ENCODE measurements at regions not wholly inside any gene's neighbourhood (a gene's known extent, or its start where the extent isn't known, plus 50 kb on each side); places are given as distances from the start of the nearest gene placed in this dataset.

DNA sequence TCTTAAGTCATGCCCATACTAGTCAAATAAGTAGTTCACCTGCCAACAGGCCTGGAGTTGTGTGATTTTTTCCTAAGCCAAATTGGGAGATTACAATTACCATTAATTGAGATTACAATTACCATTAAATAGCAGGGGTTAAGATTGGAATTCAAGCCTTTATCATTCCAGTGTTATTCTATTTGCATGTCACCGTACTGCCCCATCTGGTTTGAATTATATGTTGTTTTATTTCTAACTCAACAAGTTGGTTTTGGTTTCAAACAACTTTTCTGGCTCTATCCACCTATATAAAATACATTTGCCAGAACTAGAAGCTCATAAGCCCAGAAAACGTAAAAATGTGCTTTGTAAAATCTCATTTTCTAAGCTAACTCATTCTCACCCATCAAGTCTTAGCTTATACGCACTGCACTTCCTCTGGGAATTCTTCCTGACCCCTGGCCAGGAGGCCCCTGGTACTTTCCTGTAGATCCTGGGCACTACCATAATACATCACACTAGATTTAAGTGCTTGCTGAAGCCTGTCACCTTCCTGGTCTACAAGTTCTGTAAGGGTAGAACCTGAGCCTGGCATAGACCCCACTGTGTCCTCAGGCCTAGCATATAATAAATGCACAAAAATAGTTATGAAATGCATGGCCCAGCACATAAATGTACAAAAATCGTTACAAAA is 242.0 kb upstream of the TRPM3 start:
- no peak overlapping the region for H3K4me3 ChIP-seq (ENCODE audit: low read depth, low read length)
- no peak for TF ChIP-seq CTCF (IDR thresholded peaks at IDR 0.05; ENCODE audit: low read depth, low read length, missing control alignments)
- DNase-seq (ENCODE audit: low read depth), result no peak

- no peak for TF ChIP-seq CTCF (IDR thresholded peaks at IDR 0.05; ENCODE audit: low read depth, low read length, missing control alignments)
These were observed 239.9 kb upstream of the TRPM3 start for GRCh38 chr9:71361357-71361756.

DNA sequence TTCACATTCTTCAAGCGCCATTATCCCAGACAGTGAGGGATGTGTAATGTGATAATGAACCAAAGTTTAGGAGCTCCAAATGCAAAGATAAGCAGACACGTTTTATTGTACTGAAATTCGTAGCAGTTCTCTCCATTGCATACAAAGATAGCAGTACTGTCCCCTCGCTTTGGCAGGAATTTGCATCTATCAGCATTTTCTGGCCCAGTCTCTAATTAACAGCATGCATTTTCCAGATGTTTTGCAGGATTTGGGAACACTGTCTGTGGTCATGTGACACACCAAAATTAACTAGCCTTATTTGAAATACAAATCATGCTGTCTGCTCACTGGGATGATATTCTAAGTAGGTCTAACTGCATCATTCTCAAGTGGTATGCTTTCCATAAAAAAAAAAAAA is 235.9 kb upstream of the TRPM3 start:
- TF ChIP-seq CTCF (IDR thresholded peaks at IDR 0.05; ENCODE audit: low read depth, low read length, missing control alignments), result no peak
- no peak for DNase-seq (ENCODE audit: low read depth)
- H3K4me3 ChIP-seq (ENCODE audit: low read depth, low read length), result no peak overlapping the region

More at GRCh38 chr9:71361357-71361756, 239.9 kb upstream of the TRPM3 start:
- no peak for DNase-seq (ENCODE audit: low read depth)
- no peak overlapping the region for H3K4me3 ChIP-seq (ENCODE audit: low read depth, low read length)

DNA sequence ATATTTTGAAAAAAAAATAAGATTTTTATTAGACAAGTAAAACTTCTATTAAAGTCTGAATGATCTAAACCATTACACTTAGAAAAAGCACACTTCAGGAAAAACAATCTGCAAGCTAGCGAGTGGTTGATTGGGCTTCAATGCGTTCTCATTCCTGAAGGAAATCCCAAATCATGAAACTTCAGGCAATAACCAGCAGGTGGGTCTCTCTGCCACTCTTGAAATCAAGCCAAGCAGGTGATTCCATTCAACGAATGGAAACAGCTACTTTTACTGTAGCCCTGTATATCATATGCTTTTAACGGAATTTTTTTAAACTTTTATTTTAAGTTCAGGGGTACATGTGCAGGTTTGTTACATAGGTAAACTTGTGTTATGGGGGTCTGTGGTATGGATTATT is 234.5 kb upstream of the TRPM3 start:
- TF ChIP-seq CTCF (IDR thresholded peaks at IDR 0.05; ENCODE audit: low read depth, low read length, missing control alignments), result no peak
- H3K4me3 ChIP-seq (ENCODE audit: low read depth, low read length), result no peak overlapping the region
- no peak for DNase-seq (ENCODE audit: low read depth)

- TF ChIP-seq CTCF (IDR thresholded peaks at IDR 0.05; ENCODE audit: low read depth, low read length, missing control alignments), result no peak
- no peak overlapping the region for H3K4me3 ChIP-seq (ENCODE audit: low read depth, low read length)
- no peak for DNase-seq (ENCODE audit: low read depth)
These were observed 232.3 kb upstream of the TRPM3 start for GRCh38 chr9:71353720-71354119.

DNA sequence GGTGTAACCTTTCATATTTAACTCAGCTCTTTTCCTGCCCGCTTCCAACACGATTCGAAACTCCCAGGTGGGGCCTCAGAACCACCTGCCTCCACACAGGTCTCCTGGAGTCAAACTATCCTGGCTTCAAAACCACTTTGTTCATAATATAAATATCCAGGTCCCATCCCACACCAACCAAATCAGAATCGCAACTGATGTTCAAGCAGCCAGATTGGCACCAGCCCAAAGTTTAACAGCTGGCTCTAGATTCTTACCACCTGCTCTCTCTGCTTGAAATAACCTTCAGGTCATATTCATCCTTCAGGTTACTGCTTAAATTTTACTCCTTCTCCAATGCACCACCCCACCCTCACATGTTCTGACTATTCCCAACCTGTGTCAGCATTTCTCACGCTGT is 231.4 kb upstream of the TRPM3 start:
- no peak overlapping the region for H3K4me3 ChIP-seq (ENCODE audit: low read depth, low read length)
- no peak for TF ChIP-seq CTCF (IDR thresholded peaks at IDR 0.05; ENCODE audit: low read depth, low read length, missing control alignments)
- no peak for DNase-seq (ENCODE audit: low read depth)

GRCh38 chr9:71349218-71349617 is 227.8 kb upstream of the TRPM3 start:
- H3K4me3 ChIP-seq (ENCODE audit: low read depth, low read length), result no peak overlapping the region
- no peak for DNase-seq (ENCODE audit: low read depth)
- TF ChIP-seq CTCF (IDR thresholded peaks at IDR 0.05; ENCODE audit: low read depth, low read length, missing control alignments), result no peak

Measured in GM12864 (cell line).